ENCODE measurements at regions not wholly inside any gene's neighbourhood (a gene's known extent, or its start where the extent isn't known, plus 50 kb on each side); places are given as distances from the start of the nearest gene placed in this dataset.

GRCh38 chr2:145020139-145020538, 500.2 kb upstream of the ZEB2 start:
- no peak for TF ChIP-seq POLR2A (IDR thresholded peaks at IDR 0.05)
- TF ChIP-seq CTCF (IDR thresholded peaks at IDR 0.05) = no peak

Data from Peyer's patch (tissue), 4 donors.